ENCODE measurements at regions not wholly inside any gene's neighbourhood (a gene's known extent, or its start where the extent isn't known, plus 50 kb on each side); places are given as distances from the start of the nearest gene placed in this dataset.

GRCh38 chr7:24517166-24517565, 56.1 kb upstream of the PALS2 start:
- TF ChIP-seq, protein P1, sequence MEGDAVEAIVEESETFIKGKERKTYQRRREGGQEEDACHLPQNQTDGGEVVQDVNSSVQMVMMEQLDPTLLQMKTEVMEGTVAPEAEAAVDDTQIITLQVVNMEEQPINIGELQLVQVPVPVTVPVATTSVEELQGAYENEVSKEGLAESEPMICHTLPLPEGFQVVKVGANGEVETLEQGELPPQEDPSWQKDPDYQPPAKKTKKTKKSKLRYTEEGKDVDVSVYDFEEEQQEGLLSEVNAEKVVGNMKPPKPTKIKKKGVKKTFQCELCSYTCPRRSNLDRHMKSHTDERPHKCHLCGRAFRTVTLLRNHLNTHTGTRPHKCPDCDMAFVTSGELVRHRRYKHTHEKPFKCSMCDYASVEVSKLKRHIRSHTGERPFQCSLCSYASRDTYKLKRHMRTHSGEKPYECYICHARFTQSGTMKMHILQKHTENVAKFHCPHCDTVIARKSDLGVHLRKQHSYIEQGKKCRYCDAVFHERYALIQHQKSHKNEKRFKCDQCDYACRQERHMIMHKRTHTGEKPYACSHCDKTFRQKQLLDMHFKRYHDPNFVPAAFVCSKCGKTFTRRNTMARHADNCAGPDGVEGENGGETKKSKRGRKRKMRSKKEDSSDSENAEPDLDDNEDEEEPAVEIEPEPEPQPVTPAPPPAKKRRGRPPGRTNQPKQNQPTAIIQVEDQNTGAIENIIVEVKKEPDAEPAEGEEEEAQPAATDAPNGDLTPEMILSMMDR (optimal IDR thresholded peaks at IDR 0.05 in 1 of 3, IDR thresholded peaks at IDR 0.05 in 1 of 3, conservative IDR thresholded peaks at IDR 0.05 in 1 of 3; ENCODE audit: extremely low read depth in 1 of 3, insufficient read depth in 2 of 3, low read length in 3 of 3) = no peak
- no peak for TF ChIP-seq EZH2 (IDR thresholded peaks at IDR 0.05; ENCODE audit: low read length)

Measured in keratinocyte (primary cell).